ENCODE measurements at regions not wholly inside any gene's neighbourhood (a gene's known extent, or its start where the extent isn't known, plus 50 kb on each side); places are given as distances from the start of the nearest gene placed in this dataset.
"Not testable (repeated sequence)": the region's sequence is repeated elsewhere in the genome, so short reads cannot be mapped to it uniquely, and the experiment has no call there.

- no peaks in the 10 kb centered on the region for H3K9me3 ChIP-seq
- no peak for DNase-seq (ENCODE audit: extremely low spot score in 2 of 2)
- no peaks in the 10 kb centered on the region for H3K27me3 ChIP-seq
- no peaks in the 10 kb centered on the region for H3K36me3 ChIP-seq
- TF ChIP-seq POLR2A (IDR thresholded peaks at IDR 0.05), result no peak
- TF ChIP-seq POLR2AphosphoS5 (IDR thresholded peaks at IDR 0.05; ENCODE audit: insufficient read depth in 1 of 2, low read depth in 1 of 2), result no peak
- no peak for TF ChIP-seq CTCF (IDR thresholded peaks at IDR 0.05)
- intact Hi-C loops (cut with DNase I), result no loop called here
- no peaks in the 10 kb centered on the region for H3K4me1 ChIP-seq
- no peak overlapping the region for H3K4me3 ChIP-seq
- H3K27ac ChIP-seq, result no peak overlapping the region
These were observed 454.3 kb upstream of the CDH11 start for GRCh38 chr16:65576139-65576538.

GRCh38 chr16:65574326-65574966 is 452.6 kb upstream of the CDH11 start:
- TF ChIP-seq POLR2A (IDR thresholded peaks at IDR 0.05) (no peak), CTCF (IDR thresholded peaks at IDR 0.05) (no peak), POLR2AphosphoS5 (IDR thresholded peaks at IDR 0.05; ENCODE audit: insufficient read depth in 1 of 2, low read depth in 1 of 2) (no peak)
- intact Hi-C loops (cut with DNase I), result no loop called here

GRCh38 chr16:65572156-65572555 is 450.3 kb upstream of the CDH11 start:
- Histone ChIP-seq H3K27me3 (no peaks in the 10 kb centered on the region), H3K27ac (no peak overlapping the region), H3K4me1 (no peaks in the 10 kb centered on the region), H3K36me3 (no peaks in the 10 kb centered on the region), H3K4me3 (no peak overlapping the region), H3K9me3 (no peaks in the 10 kb centered on the region)
- TF ChIP-seq POLR2A (IDR thresholded peaks at IDR 0.05), result no peak
- TF ChIP-seq CTCF (IDR thresholded peaks at IDR 0.05), result no peak
- TF ChIP-seq POLR2AphosphoS5 (IDR thresholded peaks at IDR 0.05; ENCODE audit: insufficient read depth in 1 of 2, low read depth in 1 of 2), result no peak
- no peak for DNase-seq (ENCODE audit: extremely low spot score in 2 of 2)
- intact Hi-C loops (cut with DNase I), result no loop called here

More at GRCh38 chr16:65574326-65574966, 452.6 kb upstream of the CDH11 start:
- no peaks in the 10 kb centered on the region for H3K36me3 ChIP-seq
- H3K4me3 ChIP-seq, result no peak overlapping the region
- no peaks in the 10 kb centered on the region for H3K27me3 ChIP-seq
- H3K4me1 ChIP-seq, result no peaks in the 10 kb centered on the region
- DNase-seq (ENCODE audit: extremely low spot score in 2 of 2), result no peak
- H3K27ac ChIP-seq, result no peak overlapping the region
- H3K9me3 ChIP-seq, result no peaks in the 10 kb centered on the region

- Histone ChIP-seq H3K36me3 (no peaks in the 10 kb centered on the region), H3K27me3 (no peaks in the 10 kb centered on the region), H3K4me3 (no peak overlapping the region), H3K4me1 (no peaks in the 10 kb centered on the region), H3K9me3 (no peaks in the 10 kb centered on the region), H3K27ac (no peak overlapping the region)
- intact Hi-C loops (cut with DNase I), result no loop called here
- TF ChIP-seq POLR2AphosphoS5 (IDR thresholded peaks at IDR 0.05; ENCODE audit: insufficient read depth in 1 of 2, low read depth in 1 of 2), result no peak
- TF ChIP-seq CTCF (IDR thresholded peaks at IDR 0.05), result no peak
- TF ChIP-seq POLR2A (IDR thresholded peaks at IDR 0.05), result no peak
- DNase-seq (ENCODE audit: extremely low spot score in 2 of 2), result no peak
These were observed 448.4 kb upstream of the CDH11 start for GRCh38 chr16:65570261-65570660.

DNA sequence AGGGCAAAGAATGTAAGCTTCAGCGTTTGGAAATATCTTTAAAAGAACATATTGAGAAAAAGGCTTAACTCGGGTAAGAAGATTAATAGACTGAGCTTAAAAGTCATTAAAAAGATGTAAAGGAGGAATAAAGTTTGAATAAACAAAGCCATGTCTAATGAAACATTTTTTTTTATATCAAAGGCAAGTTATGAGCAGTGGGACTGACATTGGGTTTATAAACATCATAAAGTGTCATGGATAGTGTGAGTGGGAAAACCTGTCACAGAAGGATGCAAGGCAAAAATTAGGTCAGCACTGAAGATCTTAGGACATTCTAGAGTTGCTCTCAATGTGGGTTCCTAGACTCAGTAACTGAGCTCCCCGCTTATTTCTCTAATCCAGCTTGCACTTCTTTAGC is 438.0 kb upstream of the CDH11 start:
- H3K27ac ChIP-seq, result no peak overlapping the region
- H3K4me3 ChIP-seq, result no peak overlapping the region
- H3K4me1 ChIP-seq, result no peaks in the 10 kb centered on the region
- H3K27me3 ChIP-seq, result no peaks in the 10 kb centered on the region
- H3K36me3 ChIP-seq, result no peaks in the 10 kb centered on the region
- H3K9me3 ChIP-seq, result no peaks in the 10 kb centered on the region
- no peak for DNase-seq (ENCODE audit: extremely low spot score in 2 of 2)
- intact Hi-C loops (cut with DNase I), result no loop called here
- TF ChIP-seq POLR2AphosphoS5 (IDR thresholded peaks at IDR 0.05; ENCODE audit: insufficient read depth in 1 of 2, low read depth in 1 of 2), result no peak
- TF ChIP-seq POLR2A (IDR thresholded peaks at IDR 0.05), result no peak
- TF ChIP-seq CTCF (IDR thresholded peaks at IDR 0.05), result no peak

DNA sequence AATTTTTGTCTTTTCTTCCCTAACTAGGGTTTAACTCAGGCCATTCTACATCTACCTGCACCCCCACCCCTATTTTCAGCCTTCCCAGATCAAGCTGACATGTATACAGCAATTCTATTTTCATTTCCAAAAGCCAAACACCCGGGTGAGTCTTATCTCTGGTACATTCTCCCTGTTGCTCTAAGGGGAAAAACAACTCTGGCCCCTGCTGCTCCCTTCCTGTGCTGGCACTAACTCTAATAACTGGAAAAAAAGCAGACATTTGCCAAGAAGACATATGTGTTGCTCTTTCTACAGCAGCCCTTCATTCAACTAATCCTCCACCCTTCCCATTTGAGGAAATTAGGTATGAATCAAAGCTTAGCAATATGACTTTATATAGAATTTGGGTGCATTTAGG is 427.8 kb upstream of the CDH11 start:
- H3K4me1 ChIP-seq; H3K4me3 ChIP-seq; H3K27ac ChIP-seq; H3K36me3 ChIP-seq; H3K9me3 ChIP-seq; intact Hi-C loops (cut with DNase I); DNase-seq (ENCODE audit: extremely low spot score in 2 of 2); H3K27me3 ChIP-seq: not testable (repeated sequence)
